C4-2B (cell line): ENCODE measurements at regions not wholly inside any gene's neighbourhood (a gene's known extent, or its start where the extent isn't known, plus 50 kb on each side); places are given as distances from the start of the nearest gene placed in this dataset.

Experiments
- H3K27ac ChIP-seq: fragments of 450-650 bp; 2 replicates; pipeline ENCODE4 v1.5.1; 2017
- ZFX ChIP-seq: fragments of 450-650 bp; IDR thresholded peaks from 2 replicates; pipeline ENCODE4 v1.6.1; 2017
- TF ChIP-seq, protein P1 (sequence below): fragments of 450-650 bp; conservative IDR thresholded peaks from 2 replicates; pipeline ENCODE4 v1.5.1; 2017; ENCODE audit warnings: mild to moderate bottlenecking

DNA sequence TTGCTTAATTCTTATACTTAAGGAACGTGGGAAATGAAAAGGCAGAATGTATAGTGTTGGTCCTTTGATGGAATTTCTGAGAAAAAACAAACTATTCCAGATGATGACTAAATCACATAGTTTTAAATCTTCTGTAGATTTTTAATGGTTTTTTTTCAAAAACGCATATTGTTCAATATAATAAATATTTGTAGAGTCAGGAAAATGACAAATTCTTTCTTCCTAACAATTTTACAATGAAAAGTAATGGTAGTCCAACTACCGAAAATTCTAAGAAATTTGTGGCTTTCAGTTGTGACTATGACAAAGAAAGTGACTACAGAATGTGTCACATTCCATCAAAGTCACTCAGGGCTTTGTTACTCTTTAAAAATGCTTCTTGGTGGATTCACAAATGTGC lies 164.8 kb upstream of the PITX2 start:
- TF ChIP-seq, protein P1, sequence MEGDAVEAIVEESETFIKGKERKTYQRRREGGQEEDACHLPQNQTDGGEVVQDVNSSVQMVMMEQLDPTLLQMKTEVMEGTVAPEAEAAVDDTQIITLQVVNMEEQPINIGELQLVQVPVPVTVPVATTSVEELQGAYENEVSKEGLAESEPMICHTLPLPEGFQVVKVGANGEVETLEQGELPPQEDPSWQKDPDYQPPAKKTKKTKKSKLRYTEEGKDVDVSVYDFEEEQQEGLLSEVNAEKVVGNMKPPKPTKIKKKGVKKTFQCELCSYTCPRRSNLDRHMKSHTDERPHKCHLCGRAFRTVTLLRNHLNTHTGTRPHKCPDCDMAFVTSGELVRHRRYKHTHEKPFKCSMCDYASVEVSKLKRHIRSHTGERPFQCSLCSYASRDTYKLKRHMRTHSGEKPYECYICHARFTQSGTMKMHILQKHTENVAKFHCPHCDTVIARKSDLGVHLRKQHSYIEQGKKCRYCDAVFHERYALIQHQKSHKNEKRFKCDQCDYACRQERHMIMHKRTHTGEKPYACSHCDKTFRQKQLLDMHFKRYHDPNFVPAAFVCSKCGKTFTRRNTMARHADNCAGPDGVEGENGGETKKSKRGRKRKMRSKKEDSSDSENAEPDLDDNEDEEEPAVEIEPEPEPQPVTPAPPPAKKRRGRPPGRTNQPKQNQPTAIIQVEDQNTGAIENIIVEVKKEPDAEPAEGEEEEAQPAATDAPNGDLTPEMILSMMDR = no peak
- TF ChIP-seq ZFX = no peak
- H3K27ac ChIP-seq = no peak overlapping the region

DNA sequence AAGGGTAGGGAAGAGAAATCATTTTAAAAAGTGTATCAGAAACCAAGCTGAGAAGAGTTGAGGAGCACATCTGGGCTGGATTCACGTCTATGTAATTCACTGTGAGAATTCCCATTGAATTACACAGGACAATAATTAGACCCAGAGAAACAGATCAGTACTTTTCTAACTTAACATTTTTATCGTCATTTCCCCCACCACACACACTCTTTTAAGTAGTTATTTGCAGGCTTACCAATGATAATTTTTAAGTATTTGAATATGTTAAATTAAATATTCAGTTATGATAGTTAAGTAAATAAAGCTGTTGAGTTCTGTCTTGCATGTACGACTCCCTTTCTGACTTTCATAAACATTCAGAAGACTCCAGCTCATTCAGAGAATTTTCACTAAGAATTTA lies 165.4 kb upstream of the PITX2 start:
- no peak overlapping the region for H3K27ac ChIP-seq
- no peak for TF ChIP-seq ZFX
- TF ChIP-seq, protein P1 = no peak

DNA sequence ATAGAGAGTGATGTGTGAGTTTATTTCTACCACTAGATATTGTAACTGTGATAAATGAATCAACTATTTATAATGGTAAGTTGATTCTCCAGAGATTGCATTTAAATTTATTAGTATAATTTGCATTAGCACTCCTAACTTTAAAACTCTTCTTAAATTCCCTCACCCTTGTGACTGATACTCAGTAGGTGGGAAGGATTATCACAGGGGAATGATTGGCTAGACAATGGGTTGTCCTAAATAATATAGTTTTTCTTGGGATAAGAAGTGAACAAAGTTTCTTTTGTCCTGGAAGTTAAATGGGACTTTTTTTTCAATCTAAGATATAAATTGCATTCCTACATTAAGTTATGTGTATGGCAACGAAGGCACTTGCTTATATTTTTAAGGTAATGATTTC lies 169.2 kb upstream of the PITX2 start:
- no peak for TF ChIP-seq ZFX
- TF ChIP-seq, protein P1 = no peak
- no peak overlapping the region for H3K27ac ChIP-seq

DNA sequence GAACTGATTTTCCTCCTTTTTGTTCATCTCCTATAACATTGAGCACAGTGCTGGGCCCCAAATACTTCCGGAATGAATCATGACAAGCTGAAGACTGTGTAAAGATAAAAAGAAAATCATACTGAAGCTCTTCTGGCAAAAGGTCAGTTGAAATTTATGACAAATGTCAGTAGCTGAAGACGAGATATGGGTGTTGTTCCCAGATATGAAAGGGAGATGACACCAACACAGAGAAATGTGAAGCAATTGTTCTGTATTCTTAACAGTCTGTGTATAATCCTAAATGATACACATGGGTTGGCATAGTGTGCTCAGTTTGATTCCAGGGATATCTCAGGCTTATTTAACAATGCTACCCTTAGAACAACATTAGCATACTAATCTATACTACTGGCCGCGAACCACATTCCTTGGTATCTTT lies 170.5 kb upstream of the PITX2 start:
- H3K27ac ChIP-seq = no peak overlapping the region
- TF ChIP-seq, protein P1 = no peak
- TF ChIP-seq ZFX = no peak

DNA sequence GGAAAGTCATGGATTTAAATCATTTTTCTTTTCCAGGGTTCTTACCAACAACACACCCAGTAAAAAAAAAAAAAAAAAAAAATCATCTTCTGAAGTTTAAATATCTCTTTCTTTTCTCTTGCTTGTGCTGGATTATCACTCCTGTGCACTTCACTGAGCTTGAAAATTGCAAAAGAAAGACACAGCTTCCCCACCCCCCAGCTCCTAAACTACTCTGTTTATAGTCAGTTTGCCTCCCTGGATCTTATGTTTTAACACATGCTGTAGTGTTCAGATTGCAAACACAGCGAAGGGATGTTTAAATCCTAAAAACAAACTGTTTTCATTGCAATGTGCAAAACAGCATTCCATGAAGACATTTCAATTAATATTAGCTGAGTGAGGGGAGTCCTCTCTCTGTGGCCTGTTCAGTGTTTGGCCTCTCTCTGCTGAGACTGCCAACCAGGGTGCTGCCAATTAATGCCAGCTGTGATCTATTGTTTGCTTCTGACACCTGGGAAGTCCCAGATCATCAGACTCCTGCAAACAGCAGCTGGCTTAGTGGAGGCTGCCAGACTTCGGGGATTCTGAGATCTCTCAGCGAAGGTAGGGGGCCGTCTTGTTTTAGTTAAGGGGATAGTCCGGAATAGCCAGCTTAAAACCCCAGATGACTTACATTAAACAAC lies 171.1 kb upstream of the PITX2 start:
- TF ChIP-seq, protein P1 = no peak
- TF ChIP-seq ZFX = no peak
- no peak overlapping the region for H3K27ac ChIP-seq

DNA sequence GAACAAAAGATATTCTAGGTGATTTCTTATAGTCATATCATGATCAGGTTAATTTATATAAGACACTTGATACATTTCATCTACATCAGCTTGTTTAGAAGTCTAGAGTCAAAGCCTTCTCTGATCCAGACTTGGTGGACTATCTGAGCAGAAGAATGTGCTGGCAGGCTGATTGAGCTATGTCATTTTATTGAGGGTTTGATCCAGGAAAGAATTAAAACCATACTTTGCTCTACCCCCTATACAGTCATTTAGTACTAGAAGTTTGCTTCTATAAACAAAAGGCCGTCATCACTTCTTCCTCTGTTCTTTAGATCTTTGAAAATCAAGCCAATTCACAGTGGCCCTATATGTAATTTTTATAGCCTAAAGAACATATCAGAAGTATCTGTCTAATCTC lies 173.1 kb upstream of the PITX2 start:
- TF ChIP-seq, protein P1 = no peak
- TF ChIP-seq ZFX = no peak

DNA sequence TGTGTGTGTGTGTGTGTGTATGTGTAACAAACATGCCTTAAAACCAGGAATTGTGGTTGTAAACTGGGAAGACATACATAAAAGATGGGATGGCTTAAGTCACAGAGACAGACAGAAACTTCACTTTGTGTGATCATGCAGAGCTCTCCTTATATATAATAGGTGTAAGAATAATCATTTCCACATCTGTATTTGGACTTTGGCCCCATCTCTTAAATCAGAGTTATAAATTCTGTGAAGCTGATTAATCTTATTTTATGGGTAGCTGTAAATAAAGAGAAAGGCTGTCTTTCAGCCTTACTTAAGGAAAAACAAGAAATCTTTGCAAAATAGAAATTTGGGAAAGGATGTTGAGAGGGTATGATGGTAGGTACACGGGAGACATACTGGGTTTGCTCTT lies 174.6 kb upstream of the PITX2 start:
- TF ChIP-seq ZFX = no peak
- TF ChIP-seq, protein P1 = no peak
- H3K27ac ChIP-seq = no peak overlapping the region

More for the DNA sequence above, 173.1 kb upstream of the PITX2 start:
- H3K27ac ChIP-seq = no peak overlapping the region
